ENCODE measurements at regions not wholly inside any gene's neighbourhood (a gene's known extent, or its start where the extent isn't known, plus 50 kb on each side); places are given as distances from the start of the nearest gene placed in this dataset.

DNA sequence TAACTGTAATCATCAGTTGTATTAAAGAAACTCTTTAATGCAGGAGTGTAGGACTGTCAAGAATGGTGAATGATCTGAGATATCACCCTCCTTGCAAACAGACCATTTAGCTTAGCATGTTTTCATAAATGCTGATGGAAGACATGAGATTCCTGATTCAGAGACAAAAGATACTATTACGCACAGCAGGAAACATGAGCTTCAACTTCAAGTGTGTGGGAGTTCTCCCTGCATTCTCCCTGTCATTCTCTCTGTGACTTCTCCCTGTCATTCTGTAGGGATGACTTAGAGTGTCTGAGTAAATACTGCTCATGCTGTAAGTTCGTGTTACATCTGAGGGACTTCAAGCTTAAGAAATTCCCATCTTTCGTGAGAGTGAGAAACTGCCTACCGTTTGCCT, 866.0 kb upstream of the PRKX start:
- TF ChIP-seq, protein P1, sequence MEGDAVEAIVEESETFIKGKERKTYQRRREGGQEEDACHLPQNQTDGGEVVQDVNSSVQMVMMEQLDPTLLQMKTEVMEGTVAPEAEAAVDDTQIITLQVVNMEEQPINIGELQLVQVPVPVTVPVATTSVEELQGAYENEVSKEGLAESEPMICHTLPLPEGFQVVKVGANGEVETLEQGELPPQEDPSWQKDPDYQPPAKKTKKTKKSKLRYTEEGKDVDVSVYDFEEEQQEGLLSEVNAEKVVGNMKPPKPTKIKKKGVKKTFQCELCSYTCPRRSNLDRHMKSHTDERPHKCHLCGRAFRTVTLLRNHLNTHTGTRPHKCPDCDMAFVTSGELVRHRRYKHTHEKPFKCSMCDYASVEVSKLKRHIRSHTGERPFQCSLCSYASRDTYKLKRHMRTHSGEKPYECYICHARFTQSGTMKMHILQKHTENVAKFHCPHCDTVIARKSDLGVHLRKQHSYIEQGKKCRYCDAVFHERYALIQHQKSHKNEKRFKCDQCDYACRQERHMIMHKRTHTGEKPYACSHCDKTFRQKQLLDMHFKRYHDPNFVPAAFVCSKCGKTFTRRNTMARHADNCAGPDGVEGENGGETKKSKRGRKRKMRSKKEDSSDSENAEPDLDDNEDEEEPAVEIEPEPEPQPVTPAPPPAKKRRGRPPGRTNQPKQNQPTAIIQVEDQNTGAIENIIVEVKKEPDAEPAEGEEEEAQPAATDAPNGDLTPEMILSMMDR (IDR thresholded peaks at IDR 0.05), result no peak
- TF ChIP-seq POLR2A (IDR thresholded peaks at IDR 0.05), result no peak

All from lower leg skin (tissue), 3 donors.